Ishikawa (cell line): ENCODE measurements at regions not wholly inside any gene's neighbourhood (a gene's known extent, or its start where the extent isn't known, plus 50 kb on each side); places are given as distances from the start of the nearest gene placed in this dataset.

Experiments
- CEBPB ChIP-seq: IDR thresholded peaks from 2 replicates; pipeline ENCODE4 v1.6.1; 2012
- CREB1 ChIP-seq: IDR thresholded peaks from 2 replicates; pipeline ENCODE4 v1.6.1; 2012; ENCODE audit warnings: low read depth
- EGR1 ChIP-seq: IDR thresholded peaks from 2 replicates; pipeline ENCODE4 v1.6.1; 2012
- EP300 ChIP-seq: IDR thresholded peaks from 2 replicates; pipeline ENCODE4 v1.6.1; 2012; ENCODE audit warnings: borderline replicate concordance
- FOXM1 ChIP-seq: IDR thresholded peaks from 2 replicates; pipeline ENCODE4 v1.6.1; 2012; ENCODE audit warnings: low read depth, borderline replicate concordance
- NFIC ChIP-seq: IDR thresholded peaks from 2 replicates; pipeline ENCODE4 v1.6.1; 2012
- RAD21 ChIP-seq: IDR thresholded peaks from 2 replicates; pipeline ENCODE4 v1.6.1; 2012; ENCODE audit warnings: low read depth
- TAF1 ChIP-seq: IDR thresholded peaks from 2 replicates; pipeline ENCODE4 v1.6.1; 2012; ENCODE audit warnings: low read depth, mild to moderate bottlenecking
- TCF12 ChIP-seq: IDR thresholded peaks from 2 replicates; pipeline ENCODE4 v1.6.1; 2012; ENCODE audit warnings: low read depth
- TEAD4 ChIP-seq: IDR thresholded peaks from 2 replicates; pipeline ENCODE4 v1.6.1; 2012
- YY1 ChIP-seq: IDR thresholded peaks from 2 replicates; pipeline ENCODE4 v1.6.1; 2012; ENCODE audit warnings: low read depth
- ZBTB7A ChIP-seq: IDR thresholded peaks from 2 replicates; pipeline ENCODE4 v1.6.1; 2012; ENCODE audit warnings: low read depth
- TF ChIP-seq, protein P1 (sequence below): IDR thresholded peaks from 2 replicates; pipeline ENCODE4 v1.6.1; 2012
- TF ChIP-seq, protein P2 (sequence below): IDR thresholded peaks from 2 replicates; pipeline ENCODE4 v1.6.1; 2012; ENCODE audit warnings: low read depth, mild to moderate bottlenecking
- TF ChIP-seq, protein P3 (sequence below): IDR thresholded peaks from 2 replicates; pipeline ENCODE4 v1.6.1; 2012

DNA sequence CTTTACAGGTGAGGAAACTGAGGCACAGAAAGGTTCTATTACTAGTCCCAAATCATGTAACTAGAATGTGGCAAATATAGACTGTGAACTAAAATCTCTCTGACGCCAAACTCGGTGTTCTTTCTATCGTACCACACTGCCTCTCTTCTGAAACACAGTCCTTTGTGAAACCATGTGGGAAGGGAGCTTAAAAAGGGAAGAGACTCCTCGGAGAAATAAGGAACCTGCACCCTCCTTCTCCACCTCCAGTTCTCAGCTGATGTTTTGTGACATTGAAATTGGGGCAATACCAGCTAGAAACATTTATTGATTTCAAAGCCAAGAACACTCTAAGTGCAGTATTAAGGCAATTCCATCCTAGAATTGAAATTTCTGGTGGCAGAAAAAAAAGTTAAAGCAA is 76.4 kb upstream of the DRD2 start:
- no peak for TF ChIP-seq TCF12
- TF ChIP-seq TAF1 = no peak
- no peak for TF ChIP-seq CREB1
- TF ChIP-seq, protein P1, sequence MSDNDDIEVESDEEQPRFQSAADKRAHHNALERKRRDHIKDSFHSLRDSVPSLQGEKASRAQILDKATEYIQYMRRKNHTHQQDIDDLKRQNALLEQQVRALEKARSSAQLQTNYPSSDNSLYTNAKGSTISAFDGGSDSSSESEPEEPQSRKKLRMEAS = no peak
- TF ChIP-seq NFIC = no peak
- no peak for TF ChIP-seq TEAD4
- TF ChIP-seq, protein P2, sequence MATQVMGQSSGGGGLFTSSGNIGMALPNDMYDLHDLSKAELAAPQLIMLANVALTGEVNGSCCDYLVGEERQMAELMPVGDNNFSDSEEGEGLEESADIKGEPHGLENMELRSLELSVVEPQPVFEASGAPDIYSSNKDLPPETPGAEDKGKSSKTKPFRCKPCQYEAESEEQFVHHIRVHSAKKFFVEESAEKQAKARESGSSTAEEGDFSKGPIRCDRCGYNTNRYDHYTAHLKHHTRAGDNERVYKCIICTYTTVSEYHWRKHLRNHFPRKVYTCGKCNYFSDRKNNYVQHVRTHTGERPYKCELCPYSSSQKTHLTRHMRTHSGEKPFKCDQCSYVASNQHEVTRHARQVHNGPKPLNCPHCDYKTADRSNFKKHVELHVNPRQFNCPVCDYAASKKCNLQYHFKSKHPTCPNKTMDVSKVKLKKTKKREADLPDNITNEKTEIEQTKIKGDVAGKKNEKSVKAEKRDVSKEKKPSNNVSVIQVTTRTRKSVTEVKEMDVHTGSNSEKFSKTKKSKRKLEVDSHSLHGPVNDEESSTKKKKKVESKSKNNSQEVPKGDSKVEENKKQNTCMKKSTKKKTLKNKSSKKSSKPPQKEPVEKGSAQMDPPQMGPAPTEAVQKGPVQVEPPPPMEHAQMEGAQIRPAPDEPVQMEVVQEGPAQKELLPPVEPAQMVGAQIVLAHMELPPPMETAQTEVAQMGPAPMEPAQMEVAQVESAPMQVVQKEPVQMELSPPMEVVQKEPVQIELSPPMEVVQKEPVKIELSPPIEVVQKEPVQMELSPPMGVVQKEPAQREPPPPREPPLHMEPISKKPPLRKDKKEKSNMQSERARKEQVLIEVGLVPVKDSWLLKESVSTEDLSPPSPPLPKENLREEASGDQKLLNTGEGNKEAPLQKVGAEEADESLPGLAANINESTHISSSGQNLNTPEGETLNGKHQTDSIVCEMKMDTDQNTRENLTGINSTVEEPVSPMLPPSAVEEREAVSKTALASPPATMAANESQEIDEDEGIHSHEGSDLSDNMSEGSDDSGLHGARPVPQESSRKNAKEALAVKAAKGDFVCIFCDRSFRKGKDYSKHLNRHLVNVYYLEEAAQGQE = no peak
- no peak for TF ChIP-seq EGR1
- TF ChIP-seq, protein P3, sequence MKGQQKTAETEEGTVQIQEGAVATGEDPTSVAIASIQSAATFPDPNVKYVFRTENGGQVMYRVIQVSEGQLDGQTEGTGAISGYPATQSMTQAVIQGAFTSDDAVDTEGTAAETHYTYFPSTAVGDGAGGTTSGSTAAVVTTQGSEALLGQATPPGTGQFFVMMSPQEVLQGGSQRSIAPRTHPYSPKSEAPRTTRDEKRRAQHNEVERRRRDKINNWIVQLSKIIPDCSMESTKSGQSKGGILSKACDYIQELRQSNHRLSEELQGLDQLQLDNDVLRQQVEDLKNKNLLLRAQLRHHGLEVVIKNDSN = no peak
- TF ChIP-seq ZBTB7A = no peak
- TF ChIP-seq YY1 = no peak
- no peak for TF ChIP-seq EP300
- TF ChIP-seq RAD21 = no peak
- TF ChIP-seq FOXM1 = no peak
- TF ChIP-seq CEBPB = no peak

DNA sequence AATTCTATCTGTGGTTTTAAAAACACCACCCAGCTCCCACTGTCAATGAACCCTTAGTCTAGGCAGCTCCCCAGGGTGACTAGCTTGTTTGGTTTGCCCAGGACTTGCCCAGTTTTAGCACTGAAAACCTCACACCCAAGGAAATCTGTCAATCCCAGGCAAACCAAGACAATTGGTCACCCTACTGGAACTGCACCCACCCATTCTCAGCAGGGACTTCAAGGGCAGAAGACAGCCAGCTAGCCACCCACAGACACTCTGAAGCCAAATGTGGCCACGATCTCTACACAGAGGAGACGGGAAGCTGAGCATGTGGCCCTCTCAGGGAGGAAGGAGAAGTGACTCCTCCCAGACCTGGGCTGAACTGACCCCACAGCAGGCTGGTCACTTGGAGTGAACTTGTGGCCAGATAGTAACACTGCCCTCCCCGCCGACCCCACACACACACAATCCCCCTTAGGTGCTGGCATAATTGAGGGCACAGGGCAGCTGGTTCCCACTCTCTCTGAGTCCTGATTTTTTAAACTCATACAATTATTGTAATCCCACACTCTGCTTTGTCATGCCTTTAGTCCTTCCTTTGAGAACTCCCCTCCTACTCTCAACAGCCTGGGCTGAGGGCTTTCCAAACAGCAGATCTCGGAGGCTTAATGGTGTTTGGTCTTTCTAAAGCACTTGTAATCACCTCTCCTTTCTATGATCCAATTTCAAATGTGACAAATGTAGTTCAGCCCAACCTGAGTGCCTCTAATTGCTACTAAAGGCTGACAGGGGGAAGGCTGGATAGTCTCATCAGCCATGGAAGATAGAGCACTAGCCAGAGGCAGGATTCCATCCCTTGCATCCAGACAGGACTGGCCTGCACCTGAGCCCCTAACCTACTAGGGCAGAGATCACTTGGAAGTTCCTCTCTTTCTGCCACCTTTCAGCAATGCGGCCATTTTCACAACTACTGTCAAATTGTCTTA is 74.7 kb upstream of the DRD2 start:
- no peak for TF ChIP-seq TEAD4

DNA sequence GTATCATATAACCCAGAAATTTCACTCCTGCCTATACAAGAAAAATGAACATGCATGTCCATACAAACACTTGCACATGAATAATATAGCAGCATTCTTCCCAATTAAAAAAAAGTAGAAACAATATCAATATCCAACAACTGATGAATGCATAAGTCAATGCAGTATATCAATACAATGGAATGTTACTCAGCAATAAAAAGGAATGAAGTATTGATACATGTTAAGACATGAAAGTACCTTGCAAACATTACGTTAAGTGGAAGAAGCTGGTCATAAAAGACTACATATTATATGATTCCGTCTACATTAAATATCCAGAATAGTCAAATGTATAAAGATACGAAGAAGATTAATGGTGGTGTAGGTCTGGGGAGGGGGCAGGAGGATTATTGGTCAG is 73.9 kb upstream of the DRD2 start:
- TF ChIP-seq YY1 (no peak), TAF1 (no peak), CREB1 (no peak), CEBPB (no peak), NFIC (no peak), RAD21 (no peak), ZBTB7A (no peak), TCF12 (no peak), EGR1 (no peak)
- TF ChIP-seq, protein P2 = no peak

DNA sequence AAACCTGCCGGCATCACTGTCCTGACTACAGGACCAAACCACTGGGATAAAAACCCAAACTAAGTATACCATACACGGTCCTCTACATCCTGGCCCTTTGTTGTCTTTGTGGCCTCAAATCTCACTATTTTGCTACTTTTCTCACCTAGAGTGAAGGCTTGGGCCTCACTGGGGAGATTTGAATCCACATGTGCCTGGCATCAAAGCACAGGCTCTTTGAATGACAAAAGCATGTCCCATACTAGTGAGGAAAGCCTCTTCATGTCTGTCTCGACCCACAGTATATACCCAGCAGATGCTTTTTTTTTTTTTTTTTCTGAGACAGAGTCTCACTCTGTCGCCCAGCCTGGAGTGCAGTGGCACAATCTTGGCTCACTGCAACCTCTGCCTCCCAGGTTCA is 72.5 kb upstream of the DRD2 start:
- no peak for TF ChIP-seq EGR1

DNA sequence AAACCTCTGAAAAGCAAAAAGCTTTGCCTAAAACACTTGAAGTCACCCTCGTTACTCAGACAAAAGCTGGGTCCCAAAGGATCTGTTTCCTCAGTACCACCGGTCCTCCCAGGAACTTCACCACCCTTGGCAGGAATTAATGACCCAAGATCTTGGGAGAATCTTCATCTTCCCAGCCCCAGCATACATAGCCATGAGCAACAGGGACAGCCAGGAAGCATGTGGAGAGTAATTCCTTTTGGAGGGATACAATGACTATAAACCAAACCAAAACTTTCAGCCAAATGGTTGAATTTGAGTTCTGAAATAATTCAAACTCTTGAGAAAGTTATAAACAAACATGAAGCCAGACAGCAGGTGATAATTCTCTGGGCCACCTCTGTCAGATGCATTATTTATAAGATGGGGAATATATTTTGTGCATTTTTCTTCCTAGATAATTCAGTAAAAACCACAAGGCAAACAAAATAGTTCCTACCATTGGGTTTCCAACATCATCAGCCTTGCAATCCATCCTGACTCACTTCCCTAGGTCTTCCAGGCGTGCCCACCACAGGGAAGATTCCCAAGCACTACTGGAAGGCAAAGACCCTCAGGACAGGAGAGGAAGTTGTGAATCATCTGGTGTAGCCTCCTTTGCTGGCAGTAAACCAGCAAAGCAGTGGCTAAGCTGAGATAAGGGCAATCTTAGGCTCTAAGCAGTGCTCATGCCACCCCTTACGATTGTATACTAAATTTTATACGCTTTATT is 71.7 kb upstream of the DRD2 start:
- TF ChIP-seq EGR1 (no peak), YY1 (no peak), TCF12 (no peak), NFIC (no peak), CREB1 (no peak)
- TF ChIP-seq, protein P3 = no peak
- TF ChIP-seq, protein P1 = no peak

DNA sequence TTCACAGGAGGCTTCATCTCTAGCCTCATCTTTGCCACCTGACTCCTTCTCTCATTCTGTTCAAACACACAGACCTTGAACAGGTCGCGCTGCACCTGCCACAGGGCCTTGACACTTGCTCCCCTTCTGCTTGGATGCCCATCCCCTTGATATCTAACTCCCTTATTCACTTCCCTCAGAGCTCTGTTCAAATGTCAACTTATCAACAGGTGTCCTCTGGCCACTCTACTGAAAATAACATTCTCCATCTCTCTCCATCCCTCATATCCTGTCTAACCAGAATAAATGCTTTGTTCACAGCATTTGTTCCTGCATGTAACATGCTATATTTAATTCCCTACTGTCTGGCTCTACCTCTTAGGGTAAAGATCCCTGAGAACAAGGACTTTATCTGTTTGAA is 67.2 kb upstream of the DRD2 start:
- TF ChIP-seq FOXM1 = no peak
- TF ChIP-seq CEBPB = no peak
- TF ChIP-seq TEAD4 = no peak
- no peak for TF ChIP-seq YY1
- TF ChIP-seq, protein P1 = no peak
- no peak for TF ChIP-seq RAD21
- TF ChIP-seq TAF1 = no peak
- no peak for TF ChIP-seq EP300
- TF ChIP-seq TCF12 = no peak
- TF ChIP-seq ZBTB7A = no peak
- TF ChIP-seq NFIC = no peak
- no peak for TF ChIP-seq CREB1
- no peak for TF ChIP-seq EGR1
- TF ChIP-seq, protein P2 = no peak
- TF ChIP-seq, protein P3 = no peak
